Nephron progenitor cell (in vitro differentiated cells): ENCODE measurements at regions not wholly inside any gene's neighbourhood (a gene's known extent, or its start where the extent isn't known, plus 50 kb on each side); places are given as distances from the start of the nearest gene placed in this dataset.

Source experiments
- DNase-seq: peaks from one replicate; pipeline ENCODE4 v3.0.0; 2021
- H3K27ac Mint-ChIP-seq: 2 replicates; pipeline ENCODE4 v1.8.0; 2021; ENCODE audit warnings: mild to moderate bottlenecking, moderate library complexity, mixed read lengths
- H3K27me3 Mint-ChIP-seq: 2 replicates; pipeline ENCODE4 v1.8.0; 2021; ENCODE audit warnings: mild to moderate bottlenecking, low read depth, mixed read lengths; ENCODE audit not compliant: poor library complexity
- H3K36me3 Mint-ChIP-seq: 2 replicates; pipeline ENCODE4 v1.8.0; 2021; ENCODE audit warnings: low read depth, mixed read lengths
- H3K4me1 Mint-ChIP-seq: 2 replicates; pipeline ENCODE4 v1.8.0; 2021; ENCODE audit warnings: mixed read lengths
- H3K4me3 Mint-ChIP-seq: 2 replicates; pipeline ENCODE4 v1.8.0; 2021; ENCODE audit warnings: mild to moderate bottlenecking, moderate library complexity, mixed read lengths
- H3K9me3 Mint-ChIP-seq: 2 replicates; pipeline ENCODE4 v1.8.0; 2021; ENCODE audit warnings: mild to moderate bottlenecking, moderate library complexity, mixed read lengths
- CTCF ChIP-seq: fragments of 200-600 bp; sonication (generic); IDR thresholded peaks from 2 replicates; pipeline ENCODE4 v1.5.0; 2021; ENCODE audit warnings: antibody characterized with exemption

DNA sequence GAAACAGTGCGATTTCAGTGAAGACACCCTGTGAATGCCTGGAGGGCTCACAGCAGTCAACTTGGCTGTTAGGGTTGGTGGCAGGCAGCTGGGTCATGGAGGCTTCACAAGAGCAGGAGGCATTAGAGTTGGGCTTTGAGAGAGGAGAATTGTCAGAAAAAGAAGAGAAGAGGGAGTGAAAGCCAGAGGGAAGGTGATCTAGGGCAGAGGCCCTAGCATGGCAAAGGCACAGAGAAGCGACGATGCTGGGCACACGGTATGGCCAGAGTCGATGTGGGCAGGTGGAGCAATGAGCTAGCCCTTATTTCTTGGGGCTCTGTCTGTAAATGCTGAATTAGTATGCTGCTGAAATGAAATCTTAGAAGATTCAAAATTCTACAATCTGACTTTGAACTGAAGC is 52.6 kb upstream of the OLFM4 start:
- Mint-ChIP-seq H3K36me3 (no peaks in the 10 kb centered on the region), H3K27me3 (peaks cover 15% of the 10 kb centered on the region), H3K27ac (no peak overlapping the region), H3K4me3 (no peak overlapping the region), H3K4me1 (peaks cover 13% of the 10 kb centered on the region), H3K9me3 (no peaks in the 10 kb centered on the region)
- TF ChIP-seq CTCF: no peak
- no peak for DNase-seq

- Mint-ChIP-seq H3K4me3 (no peak overlapping the region), H3K27ac (no peak overlapping the region), H3K9me3 (no peaks in the 10 kb centered on the region), H3K27me3 (peaks cover 14% of the 10 kb centered on the region), H3K4me1 (peaks cover 13% of the 10 kb centered on the region), H3K36me3 (no peaks in the 10 kb centered on the region)
- no peak for TF ChIP-seq CTCF
- no peak for DNase-seq
Observed at GRCh38 chr13:52975161-52975560, 53.5 kb upstream of the OLFM4 start.

- Mint-ChIP-seq H3K27ac (no peak overlapping the region), H3K4me3 (no peak overlapping the region), H3K36me3 (no peaks in the 10 kb centered on the region), H3K27me3 (peaks cover 12% of the 10 kb centered on the region), H3K4me1 (peaks cover 13% of the 10 kb centered on the region), H3K9me3 (no peaks in the 10 kb centered on the region)
- no peak for TF ChIP-seq CTCF
- no peak for DNase-seq
Observed at GRCh38 chr13:52974711-52975110, 53.9 kb upstream of the OLFM4 start.

- H3K27me3 Mint-ChIP-seq: peaks cover 3% of the 10 kb centered on the region
- no peaks in the 10 kb centered on the region for H3K36me3 Mint-ChIP-seq
- H3K27ac Mint-ChIP-seq: no peak overlapping the region
- no peak overlapping the region for H3K4me3 Mint-ChIP-seq
- no peak for DNase-seq
- no peak for TF ChIP-seq CTCF
- peaks cover 15% of the 10 kb centered on the region for H3K4me1 Mint-ChIP-seq
- H3K9me3 Mint-ChIP-seq: no peaks in the 10 kb centered on the region
Observed at GRCh38 chr13:52969373-52969772, 59.2 kb upstream of the OLFM4 start.

DNA sequence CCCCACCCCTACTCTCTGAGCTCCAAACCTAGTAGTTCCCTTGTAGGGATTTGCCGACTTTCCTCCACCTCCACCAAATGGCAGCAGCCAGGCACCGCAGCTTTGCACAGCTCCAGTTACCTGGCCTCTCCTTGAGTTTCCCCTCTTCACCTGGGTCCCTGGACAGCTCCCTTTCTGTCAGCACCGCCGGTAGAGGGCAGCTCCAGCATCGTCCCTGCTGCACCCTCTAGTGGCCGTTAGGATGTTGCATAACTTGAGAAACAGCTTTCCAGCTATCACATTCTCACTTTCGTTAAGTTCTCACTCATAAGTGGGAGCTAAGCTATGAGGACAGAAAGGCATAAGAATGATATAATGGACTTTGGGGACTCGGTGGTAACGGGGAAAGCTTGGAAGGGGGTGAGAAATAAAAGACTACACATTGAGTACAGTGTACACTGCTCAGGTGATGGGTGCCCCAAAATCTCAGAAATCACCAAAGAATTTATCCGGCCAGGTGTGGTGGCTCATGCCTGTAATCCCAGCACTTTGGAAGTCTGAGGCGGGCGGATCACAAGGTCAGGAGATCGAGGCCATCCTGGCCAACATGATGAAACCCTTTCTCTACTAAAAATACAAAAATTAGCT is 60.4 kb upstream of the OLFM4 start:
- Mint-ChIP-seq H3K27me3 (no peaks in the 10 kb centered on the region), H3K27ac (no peak overlapping the region), H3K9me3 (no peaks in the 10 kb centered on the region), H3K36me3 (no peaks in the 10 kb centered on the region), H3K4me3 (no peak overlapping the region), H3K4me1 (peaks cover 15% of the 10 kb centered on the region)
- peak; percentile 95 for TF ChIP-seq CTCF
- peak; percentile 80 for DNase-seq

DNA sequence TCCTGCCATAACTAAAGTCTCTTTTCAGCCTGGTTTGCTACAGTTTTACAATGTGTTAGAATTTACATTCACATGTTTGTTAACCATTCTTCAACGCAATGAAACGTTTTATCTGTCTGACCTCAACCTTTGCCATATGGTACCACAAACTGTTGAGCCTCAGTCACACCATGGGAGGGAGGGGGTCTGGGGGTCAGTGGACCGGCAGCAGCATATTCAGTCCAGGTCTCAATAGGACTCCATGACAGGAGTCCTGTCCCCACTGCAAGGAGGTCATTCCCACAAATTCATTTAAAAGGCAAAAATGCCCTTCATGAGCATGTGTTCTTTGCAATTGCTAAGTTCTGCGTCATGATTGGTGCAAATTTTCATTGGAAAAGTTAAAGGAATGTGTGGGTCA is 66.6 kb upstream of the OLFM4 start:
- Mint-ChIP-seq H3K9me3 (no peaks in the 10 kb centered on the region), H3K27me3 (peaks cover 5% of the 10 kb centered on the region), H3K36me3 (no peaks in the 10 kb centered on the region), H3K4me1 (peaks cover 23% of the 10 kb centered on the region), H3K4me3 (no peak overlapping the region), H3K27ac (no peak overlapping the region)
- DNase-seq: no peak
- TF ChIP-seq CTCF: no peak
